SKM-1 treated with dmso at 0.1 percent for 144 hours (cell line): ENCODE measurements at regions not wholly inside any gene's neighbourhood (a gene's known extent, or its start where the extent isn't known, plus 50 kb on each side); places are given as distances from the start of the nearest gene placed in this dataset.
"Not testable (repeated sequence)": the region's sequence is repeated elsewhere in the genome, so short reads cannot be mapped to it uniquely, and the experiment has no call there.

Source experiments
- DNase-seq: peaks from one replicate; lab custom pipeline; 2025; ENCODE audit not compliant: unreplicated experiment; lab: John Stamatoyannopoulos, UW

DNA sequence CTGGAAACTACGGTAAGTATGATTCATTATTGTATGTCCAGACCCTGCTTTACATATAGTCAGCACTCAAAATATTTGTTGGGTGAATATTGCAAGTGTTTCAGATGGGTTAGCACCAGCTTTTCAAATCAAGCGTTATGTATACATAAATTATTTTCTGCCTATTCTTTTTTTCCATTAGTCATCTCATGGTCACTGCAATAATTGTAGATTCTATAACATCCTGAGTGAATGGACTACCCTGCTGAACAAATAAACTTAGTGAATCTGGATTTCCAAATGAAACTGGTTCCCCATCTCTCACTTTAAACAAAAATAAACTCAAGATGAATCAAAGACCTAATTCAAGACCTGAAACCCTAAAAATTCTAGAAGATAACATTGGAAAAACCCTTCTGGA, 152.3 kb downstream of the DIO2 start:
- DNase-seq = no peak

DNA sequence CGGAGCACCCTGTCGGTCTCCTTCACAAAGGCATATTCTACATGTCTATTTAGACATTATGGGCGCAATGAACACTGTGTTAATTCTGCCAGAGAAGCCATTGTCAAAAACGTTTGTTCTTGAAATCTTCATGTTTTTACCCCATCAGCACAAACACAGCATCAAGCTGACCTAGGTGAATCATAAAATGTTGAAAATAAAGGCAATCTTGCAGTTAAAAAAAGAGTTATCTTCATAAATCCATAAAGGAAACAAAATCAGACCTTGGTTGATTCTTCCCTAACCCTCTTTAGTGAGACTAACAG, 154.9 kb downstream of the DIO2 start:
- DNase-seq = no peak

DNA sequence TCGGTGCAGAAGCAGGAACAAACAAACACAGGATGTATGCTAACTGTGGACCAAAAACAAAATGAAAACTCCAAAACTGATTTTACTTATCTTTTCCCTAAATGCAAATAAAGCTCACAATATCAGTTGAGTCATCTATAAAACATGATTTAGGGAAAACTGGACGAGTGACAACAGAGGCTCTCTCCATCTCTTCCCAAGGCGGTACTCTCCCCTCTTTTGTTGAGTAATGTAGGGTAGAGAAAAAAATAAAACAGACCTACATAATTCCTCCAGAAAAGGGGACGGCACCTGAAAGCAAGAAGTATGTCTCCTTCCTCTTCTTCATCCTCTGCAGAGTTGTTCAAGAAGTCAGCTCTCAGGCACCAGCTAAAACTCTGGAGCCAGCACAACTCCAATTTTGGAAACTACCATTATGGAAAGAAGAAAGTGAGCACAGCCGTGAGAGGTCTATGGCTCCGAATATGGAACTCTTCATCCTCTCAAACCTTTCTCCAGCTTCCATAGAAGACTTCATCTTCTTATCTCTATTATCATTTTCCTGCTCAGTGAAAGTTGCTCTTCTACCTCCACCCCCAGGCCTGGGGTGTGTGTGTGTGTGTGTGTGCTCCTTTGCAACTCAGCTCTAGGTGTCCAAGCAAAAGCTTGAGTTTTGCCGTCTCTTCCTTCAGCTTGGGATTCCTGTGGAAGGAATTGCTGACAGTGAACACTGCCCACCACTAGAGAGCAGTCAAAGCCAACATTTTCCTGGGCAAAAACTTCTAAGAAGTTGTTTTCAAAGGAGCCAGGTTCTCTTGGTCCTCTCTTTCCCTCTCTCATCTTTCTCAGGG, 155.4 kb downstream of the DIO2 start:
- DNase-seq = peak; percentile 37

DNA sequence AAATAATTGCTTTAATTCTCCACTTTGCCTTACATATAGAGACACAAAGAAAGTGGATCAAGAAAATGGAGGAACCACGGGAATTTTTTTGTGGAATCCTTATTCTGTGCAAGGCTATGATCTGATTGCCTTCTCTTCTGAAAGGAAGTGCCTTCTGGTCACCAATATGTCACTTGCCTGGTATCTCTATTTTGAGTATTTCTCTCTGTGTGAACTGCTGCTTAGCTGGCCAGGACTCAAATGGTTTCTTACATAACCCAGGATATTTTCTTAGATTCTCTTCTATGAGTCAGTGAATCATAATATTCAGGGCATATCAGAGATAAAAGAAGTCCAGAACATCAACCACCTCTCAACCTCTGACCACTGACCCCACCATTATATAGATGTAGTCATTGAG, 156.1 kb downstream of the DIO2 start:
- DNase-seq = no peak

DNA sequence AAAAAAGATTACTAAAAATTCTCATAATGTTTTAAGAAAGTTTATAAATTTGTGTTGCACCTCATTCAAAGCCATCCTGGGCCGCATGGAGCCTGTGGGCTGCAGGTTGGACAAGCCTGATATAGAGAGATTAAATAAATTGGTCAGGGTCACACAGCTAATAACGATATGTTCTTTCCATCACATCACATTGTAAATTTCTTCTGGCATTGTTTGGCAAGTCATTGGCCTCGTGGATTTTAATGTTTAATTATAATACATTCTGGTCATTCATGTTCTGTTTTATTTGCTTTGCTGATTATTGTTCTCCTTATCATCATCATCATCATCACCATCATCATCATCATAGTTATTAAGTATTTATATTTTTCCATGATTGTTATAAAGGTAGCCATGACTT, 157.3 kb downstream of the DIO2 start:
- no peak for DNase-seq

DNA sequence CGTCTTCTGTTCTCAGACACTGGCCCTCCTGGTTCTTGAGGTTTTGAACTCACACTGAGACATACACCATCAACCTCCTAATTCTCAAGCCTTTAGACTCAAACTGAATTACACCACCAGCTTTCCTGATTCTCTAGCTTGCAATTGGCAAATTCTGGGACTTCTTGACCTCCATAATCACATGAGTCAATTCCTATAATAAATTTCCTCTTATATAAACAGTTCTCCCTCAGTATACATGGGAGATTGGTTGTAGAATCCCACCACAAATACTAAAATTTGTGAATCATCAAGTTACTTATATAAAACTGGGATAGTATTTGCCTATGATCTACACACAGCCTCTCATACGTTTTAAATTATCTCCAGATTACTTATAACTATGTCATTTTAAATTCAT, 162.2 kb downstream of the DIO2 start:
- DNase-seq = no peak

DNA sequence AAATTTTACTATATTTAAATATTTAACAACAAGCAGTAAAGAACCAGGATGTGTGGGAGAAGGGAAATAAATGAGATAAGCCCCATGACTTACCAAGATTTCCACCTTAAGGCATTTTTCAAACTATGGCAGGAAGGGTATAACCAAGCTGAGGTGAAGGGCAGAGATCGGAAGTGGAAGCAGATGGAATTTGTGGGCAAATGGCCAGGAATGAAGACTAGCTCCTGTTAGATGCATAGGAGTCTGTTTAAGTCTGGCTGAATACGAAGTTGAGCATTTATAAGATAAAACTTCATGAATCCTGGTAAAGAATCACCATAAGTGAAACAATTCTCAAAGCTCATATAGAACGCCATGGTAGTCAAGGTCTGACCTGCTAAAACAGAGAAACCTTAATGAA, 163.5 kb downstream of the DIO2 start:
- DNase-seq = no peak

DNA sequence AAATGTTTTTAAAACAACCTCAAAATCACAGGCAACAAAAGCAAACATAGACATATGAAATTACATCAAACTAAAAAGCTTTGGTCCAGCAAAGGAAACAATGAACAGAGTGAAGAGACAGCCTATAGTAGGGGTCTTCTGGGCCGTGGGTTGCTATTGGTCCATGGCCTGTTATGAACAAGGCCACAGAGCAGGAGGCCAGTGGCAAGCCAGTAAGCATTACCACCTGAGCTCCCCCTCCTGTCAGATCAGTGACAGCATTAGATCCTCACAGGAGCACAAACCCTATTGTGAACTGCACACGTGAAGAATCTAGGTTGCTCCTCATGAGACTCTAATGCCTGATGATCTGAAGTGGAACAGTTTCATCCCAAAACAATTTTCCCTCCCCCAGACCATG, 174.0 kb downstream of the DIO2 start:
- DNase-seq = no peak

DNA sequence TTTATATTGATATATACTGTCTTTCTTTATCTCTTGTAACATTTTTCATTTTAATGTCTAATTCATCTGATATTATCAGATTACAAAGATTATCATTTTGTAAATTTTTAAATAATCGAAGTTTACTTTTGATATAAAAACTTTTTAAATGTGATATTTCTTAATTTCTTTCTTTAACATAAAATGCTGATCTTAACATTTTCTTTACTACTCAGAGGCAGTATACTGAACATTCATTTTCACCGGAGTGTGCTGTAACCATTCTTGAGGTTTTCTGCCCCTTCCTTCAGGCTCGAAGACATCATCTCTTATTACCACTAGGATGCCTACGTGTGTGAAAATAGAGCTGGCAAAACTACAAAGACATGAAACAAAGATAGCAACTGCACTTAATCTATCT, 186.9 kb downstream of the DIO2 start:
- DNase-seq = no peak

DNA sequence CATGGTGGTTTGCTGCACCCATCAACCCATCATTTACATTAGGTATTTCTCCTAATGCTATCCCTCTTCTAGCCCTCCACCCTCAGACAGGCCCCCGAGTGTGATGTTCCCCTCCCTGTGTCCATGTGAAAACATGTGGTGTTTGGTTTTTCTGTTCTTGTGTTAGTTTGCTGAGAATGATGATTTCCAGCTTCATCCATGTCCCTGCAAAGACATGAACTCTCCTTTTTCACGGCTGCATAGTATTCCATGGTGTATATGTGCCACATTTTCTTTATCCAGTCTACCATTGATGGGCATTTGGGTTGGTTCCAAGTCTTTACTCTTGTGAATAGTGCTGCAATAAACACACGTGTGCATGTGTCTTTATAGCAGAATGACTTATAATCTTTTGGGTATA, 192.8 kb downstream of the DIO2 start:
- DNase-seq = not testable (repeated sequence)

DNA sequence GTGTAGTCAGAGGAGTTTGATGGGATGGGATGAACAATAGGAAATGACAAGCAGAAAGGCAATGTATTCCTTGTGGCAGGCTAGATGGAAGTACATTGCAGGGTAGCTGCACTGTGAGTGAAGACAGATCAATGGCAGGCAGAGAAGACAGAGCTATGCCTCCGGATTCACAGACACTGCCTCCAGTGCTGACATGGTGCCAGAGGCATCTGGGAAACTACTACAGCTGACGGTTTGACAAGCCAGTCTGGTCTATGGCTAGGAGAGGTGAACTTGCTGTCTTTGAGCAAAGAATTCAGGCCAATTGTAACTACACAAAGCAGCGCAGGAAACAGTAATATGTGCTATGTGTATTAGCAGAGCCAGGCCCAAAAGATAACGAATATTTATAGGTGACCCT, 193.5 kb downstream of the DIO2 start:
- no peak for DNase-seq

DNA sequence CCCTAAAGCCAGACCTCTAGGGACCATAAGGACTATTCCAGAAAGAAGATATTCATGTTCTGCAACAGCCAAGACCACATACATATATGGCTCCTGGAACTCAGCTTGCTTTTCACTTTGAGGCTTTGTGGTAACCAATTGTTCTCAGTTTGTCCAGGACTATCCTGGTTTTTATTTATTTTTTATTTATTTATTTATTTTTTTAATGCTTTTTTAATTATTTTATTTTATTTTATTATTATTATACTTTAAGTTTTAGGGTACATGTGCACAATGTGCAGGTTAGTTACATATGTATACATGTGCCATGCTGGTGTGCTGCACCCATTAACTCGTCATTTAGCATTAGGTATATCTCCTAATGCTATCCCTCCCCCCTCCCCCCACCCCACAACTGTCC, 201.1 kb downstream of the DIO2 start:
- not testable (repeated sequence) for DNase-seq

DNA sequence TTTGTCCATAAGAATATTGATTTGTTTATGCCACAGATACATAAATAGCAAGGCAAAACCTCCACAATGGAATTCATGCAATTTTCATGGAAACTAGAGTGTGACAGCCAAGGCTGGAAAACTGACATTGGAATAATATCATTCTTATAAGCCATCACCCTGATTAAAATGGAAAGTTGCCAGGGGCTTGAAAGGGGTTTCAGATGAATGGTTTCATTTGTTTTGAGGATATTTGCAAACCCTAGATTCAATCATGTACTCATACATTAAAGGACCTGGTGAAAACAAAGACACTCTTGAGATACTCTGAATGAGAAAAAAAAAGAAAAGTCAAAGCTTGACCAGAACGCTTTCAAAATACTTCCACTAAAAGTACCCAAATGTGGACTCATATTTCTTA, 205.7 kb downstream of the DIO2 start:
- DNase-seq = no peak

DNA sequence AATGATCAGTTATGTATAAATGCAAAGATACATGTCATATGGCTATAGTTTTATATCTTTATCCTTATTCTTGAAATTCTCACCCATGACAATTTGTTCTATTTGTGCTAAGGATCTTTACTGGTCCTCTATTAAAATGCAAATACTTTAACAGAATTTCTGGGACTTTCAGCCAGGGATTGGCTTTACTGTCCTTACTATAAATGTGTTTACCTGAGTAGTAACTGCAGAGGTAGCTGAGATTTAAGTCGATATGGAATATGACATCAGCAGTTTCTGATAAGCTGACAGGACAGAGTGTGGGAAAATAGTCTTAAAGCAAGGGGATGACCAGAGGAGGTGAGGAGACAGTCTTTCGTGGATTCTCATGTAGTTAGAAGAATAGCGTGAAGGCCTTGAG, 206.4 kb downstream of the DIO2 start:
- no peak for DNase-seq

DNA sequence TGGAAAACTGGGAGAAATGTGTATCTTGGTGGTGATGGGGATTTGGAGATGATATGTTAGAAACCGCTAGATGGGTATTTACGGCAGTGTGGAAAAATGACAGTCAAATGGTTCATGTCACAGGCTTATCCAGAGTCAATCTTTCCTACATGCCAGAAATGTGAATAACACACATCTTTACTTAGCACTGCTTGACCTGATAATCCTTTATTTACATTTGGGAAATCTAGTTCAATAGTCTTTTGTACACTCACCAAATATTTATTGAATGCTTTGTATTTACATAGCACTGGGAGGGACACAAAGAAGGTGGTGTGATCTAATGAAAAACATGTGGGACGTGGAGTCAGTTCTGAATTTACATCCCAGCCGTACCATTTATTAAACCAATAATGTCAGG, 208.2 kb downstream of the DIO2 start:
- no peak for DNase-seq

DNA sequence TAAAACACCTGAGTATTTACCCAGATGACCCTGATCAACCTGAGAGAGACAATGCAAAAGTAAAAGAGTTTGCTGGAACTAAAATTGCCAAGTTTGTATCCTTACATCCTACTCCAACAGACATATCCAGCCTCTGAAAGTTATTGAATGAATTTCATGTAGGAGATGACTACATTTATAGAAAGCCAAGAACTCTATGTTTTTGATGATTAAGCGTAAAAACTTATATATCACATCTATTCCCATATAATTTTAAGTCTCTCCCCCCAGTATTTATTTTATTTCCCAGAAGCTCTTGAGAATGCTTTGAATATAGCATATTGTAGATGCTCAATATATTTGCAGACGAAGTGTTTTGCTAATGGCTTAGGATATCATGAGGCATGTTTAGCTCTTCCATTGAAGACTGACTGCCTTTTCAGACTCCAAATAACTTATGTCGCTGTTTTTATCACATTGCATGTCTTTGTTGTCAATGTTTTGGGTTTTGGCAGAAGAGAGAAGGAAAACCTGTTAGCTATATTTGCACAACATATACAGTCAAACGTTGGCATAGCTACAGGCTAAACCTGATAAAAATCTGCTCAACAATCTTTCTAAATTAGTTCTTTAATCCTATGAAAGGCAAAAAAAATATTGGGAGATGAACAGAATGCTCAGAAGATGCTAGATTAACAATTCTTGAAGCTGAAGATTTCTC, 213.6 kb downstream of the DIO2 start:
- no peak for DNase-seq

DNA sequence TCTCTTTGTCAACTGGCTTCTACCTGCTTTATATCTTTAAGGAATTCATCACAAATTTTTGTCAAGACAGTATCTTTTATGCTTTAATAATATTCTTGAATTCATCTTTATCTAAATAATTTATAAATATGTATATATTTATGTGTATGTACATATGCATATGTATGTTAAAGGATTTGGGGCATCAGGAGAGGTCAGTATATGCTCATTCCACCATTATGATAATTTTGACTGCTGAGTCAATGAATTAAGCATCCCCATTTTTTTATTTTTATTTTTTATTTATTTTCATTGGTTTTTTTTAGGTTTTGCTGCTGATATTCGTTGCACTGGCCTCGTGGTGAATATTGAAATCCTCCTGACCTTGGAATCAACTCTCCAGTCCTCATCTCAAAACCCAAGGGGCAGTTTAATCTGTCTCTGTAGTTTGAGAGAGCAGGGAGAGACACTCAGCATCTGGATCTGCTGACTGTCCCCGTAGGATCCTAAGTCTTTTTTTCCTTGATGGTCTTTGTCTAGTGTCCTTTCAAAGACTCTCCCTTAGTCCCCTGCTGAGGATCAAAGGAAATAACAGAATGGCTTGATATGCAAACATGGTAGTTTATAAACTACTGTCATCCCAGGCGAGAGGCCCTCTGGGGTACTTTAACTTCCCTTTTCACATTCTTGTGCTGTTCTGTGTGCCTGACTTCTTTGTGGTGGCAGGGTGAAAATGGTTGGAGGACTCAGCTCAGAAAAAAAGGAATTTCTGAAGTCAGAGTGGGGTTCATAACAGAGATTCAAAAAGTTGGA, 218.7 kb downstream of the DIO2 start:
- no peak for DNase-seq

DNA sequence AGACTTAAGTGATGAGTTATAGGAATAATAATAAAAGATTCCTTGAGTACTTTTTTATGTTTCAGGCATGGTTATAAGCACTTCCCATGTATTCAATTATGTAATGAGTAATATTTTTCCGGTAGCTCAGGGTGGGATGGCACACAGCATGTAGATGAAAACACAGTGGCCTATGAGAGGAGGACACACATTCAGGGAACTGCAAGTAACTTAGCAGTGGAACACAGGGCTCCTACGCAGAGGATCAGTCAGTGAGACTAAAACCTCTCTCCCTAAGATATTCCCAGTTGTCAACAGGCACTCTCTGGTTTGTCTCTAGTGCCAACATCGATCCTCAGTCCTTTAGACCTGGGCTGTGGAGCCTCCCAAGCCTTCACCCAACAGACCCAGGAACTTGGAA, 219.4 kb downstream of the DIO2 start:
- no peak for DNase-seq

DNA sequence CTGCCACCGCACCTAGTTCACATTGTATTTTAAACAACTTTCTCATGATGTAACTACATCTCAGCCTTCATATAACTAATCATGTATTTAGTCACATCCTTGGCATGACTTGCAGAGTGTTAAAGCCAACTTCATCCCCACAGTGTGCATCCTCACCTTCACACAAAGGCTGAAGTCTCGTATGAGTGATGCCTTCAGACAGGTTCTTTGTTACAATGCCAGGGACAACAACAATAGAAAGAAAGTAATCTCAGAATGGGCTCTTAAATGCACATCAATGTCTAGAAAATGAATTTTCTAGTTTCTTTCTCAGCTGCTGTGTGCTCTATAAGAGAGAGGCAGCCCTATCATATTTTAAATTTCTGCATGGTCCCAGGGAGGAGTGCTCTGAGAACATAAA, 221.3 kb downstream of the DIO2 start:
- no peak for DNase-seq

DNA sequence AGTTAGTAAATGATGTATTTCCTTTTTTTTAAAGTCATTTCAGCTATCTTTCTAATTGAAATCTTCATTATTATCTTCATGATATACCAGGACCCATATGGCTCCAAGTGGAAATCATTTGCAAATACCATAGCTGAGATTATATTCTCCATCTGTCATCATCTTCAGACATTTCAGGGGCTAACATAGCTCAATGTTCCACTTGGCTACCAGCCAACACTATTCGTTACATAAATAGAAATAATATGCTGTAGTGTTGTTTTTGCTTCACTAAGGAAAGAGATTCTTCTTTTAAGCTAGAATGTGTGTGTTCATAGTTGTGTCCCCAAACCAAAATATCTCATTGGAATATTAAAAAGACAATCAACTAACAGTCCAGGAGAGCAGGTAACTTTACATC, 225.1 kb downstream of the DIO2 start:
- DNase-seq = no peak

DNA sequence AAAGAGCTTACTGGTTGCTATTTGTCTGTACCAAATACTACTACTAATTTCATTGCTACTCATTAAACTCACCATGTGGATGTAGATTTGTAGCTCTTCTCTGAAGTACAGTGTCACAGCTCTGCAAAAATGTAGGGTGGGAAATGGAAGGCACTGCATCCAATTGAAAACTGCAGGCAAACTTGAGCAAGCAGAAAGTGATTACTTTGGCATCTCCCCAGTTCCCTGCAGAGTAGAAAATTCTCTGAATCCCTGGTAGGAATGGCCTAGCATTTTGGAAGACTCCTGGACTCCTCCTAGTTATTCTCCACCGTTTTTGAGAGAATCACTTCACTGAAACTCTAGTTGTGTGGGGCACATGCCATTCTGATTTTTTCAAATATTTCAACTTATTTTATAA, 239.1 kb downstream of the DIO2 start:
- DNase-seq = no peak

DNA sequence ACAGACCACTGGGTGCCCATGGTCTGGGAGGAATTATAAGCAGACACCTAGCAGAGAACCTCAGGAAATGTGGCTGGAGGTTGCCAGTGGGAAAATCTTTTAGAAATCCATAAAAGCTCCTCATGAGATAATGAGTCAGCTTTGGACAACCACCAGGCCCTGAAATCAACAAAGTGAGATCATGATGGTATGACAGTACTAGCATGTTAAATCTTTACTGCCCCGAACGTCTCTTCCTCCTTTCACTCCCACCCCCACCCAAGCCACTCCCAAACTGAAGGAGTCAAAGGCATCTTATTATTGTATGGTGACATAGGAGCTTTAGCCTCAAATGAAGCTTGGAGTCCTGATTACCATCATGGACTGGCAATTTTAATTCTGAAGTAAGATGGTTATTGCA, 240.0 kb downstream of the DIO2 start:
- no peak for DNase-seq
